Neural progenitor cell (in vitro differentiated cells): ENCODE measurements at regions not wholly inside any gene's neighbourhood (a gene's known extent, or its start where the extent isn't known, plus 50 kb on each side); places are given as distances from the start of the nearest gene placed in this dataset.

Experiments
- DNase-seq: peaks from one replicate; pipeline ENCODE4 v3.0.0-alpha.2; 2016; ENCODE audit warnings: low spot score
- H2AFZ ChIP-seq: fragments of 200-600 bp; sonication (generic); replicated peaks from 2 replicates; pipeline ENCODE4 v1.6.1; 2016; ENCODE audit warnings: antibody characterized with exemption
- H3F3A ChIP-seq: fragments of 200-600 bp; sonication (generic); 2 replicates; pipeline ENCODE4 v1.6.1; 2016; ENCODE audit warnings: antibody characterized with exemption, low read depth
- H3K27ac ChIP-seq: fragments of 200-600 bp; sonication (generic); 2 replicates; pipeline ENCODE4 v1.5.1; 2016; ENCODE audit warnings: mild to moderate bottlenecking
- H3K27me3 ChIP-seq: fragments of 200-600 bp; sonication (generic); 2 replicates; pipeline ENCODE4 v1.6.1; 2016; ENCODE audit warnings: mild to moderate bottlenecking, moderate library complexity
- H3K36me3 ChIP-seq: fragments of 200-600 bp; sonication (generic); 2 replicates; pipeline ENCODE4 v1.5.1; 2016
- H3K4me1 ChIP-seq: fragments of 200-600 bp; sonication (generic); 2 replicates; pipeline ENCODE4 v1.6.1; 2016; ENCODE audit warnings: mixed run types
- H3K4me2 ChIP-seq: fragments of 200-600 bp; sonication (generic); 2 replicates; pipeline ENCODE4 v1.6.1; 2016
- H3K4me3 ChIP-seq: fragments of 200-600 bp; sonication (generic); 2 replicates; pipeline ENCODE4 v1.5.1; 2016
- H3K79me2 ChIP-seq: fragments of 200-600 bp; sonication (generic); 2 replicates; pipeline ENCODE4 v1.6.1; 2016; ENCODE audit warnings: low read depth
- H3K9ac ChIP-seq: fragments of 200-600 bp; sonication (generic); 2 replicates; pipeline ENCODE4 v1.6.1; 2016
- H3K9me3 ChIP-seq: fragments of 200-600 bp; sonication (generic); 2 replicates; pipeline ENCODE4 v1.5.1; 2016; ENCODE audit warnings: low read depth
- H4K20me1 ChIP-seq: fragments of 200-600 bp; sonication (generic); 2 replicates; pipeline ENCODE4 v1.6.1; 2016; ENCODE audit warnings: low read depth
- H3K27ac Mint-ChIP-seq: 3 replicates; pipeline ENCODE4 v1.8.0; 2021; ENCODE audit warnings: mixed read lengths
- H3K27me3 Mint-ChIP-seq: 2 replicates; pipeline ENCODE4 v1.8.0; 2022; ENCODE audit warnings: low read depth, mild to moderate bottlenecking, inconsistent platforms, moderate library complexity, mixed read lengths; ENCODE audit not compliant: insufficient read depth
- H3K36me3 Mint-ChIP-seq: 3 replicates; pipeline ENCODE4 v1.8.0; 2021; ENCODE audit warnings: mixed read lengths
- H3K4me1 Mint-ChIP-seq: 3 replicates; pipeline ENCODE4 v1.8.0; 2021; ENCODE audit warnings: mixed read lengths
- H3K4me3 Mint-ChIP-seq: 3 replicates; pipeline ENCODE4 v1.8.0; 2021; ENCODE audit warnings: mild to moderate bottlenecking, moderate library complexity, mixed read lengths
- H3K9me3 Mint-ChIP-seq: 3 replicates; pipeline ENCODE4 v1.8.0; 2020; ENCODE audit warnings: mixed read lengths
- EZH2 ChIP-seq: fragments of 200-600 bp; sonication (generic); IDR thresholded peaks from 2 replicates; pipeline ENCODE4 v1.6.1; 2017; ENCODE audit warnings: antibody characterized with exemption, mild to moderate bottlenecking, moderate library complexity
- EZH2phosphoT487 ChIP-seq: fragments of 200-600 bp; sonication (generic); IDR thresholded peaks from 2 replicates; pipeline ENCODE4 v1.6.1; 2017; ENCODE audit warnings: antibody characterized with exemption
- TF ChIP-seq, protein P1 (sequence below): fragments of 200-600 bp; sonication (generic); IDR thresholded peaks from 2 replicates; pipeline ENCODE4 v1.5.1; 2017; ENCODE audit warnings: antibody characterized with exemption, mild to moderate bottlenecking

DNA sequence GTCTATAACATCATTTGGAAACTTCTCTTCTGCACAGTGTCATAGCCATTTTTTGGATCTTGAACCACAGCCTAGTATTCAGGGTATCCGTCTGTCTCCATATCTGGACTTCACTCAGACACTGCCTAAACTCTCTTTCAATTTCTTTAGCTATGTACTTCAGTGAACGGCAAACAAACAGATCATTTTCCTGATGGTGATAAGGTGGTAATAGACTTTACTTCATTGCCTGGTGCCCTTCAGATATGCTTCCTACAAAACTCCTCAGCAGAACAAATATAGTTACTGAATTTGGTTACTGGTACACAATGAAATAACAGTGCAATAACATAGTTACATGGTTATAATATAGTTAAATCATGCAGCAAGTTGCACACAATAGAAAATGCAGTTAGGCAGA is 348.2 kb downstream of the ZSWIM6 start:
- no peaks in the 10 kb centered on the region for H4K20me1 ChIP-seq
- no peak overlapping the region for H3K4me3 ChIP-seq
- Mint-ChIP-seq H3K36me3 (peaks cover 2% of the 10 kb centered on the region), H3K4me3 (no peak overlapping the region), H3K4me1 (peaks cover 16% of the 10 kb centered on the region), H3K9me3 (peaks cover 3% of the 10 kb centered on the region), H3K27me3 (no peaks in the 10 kb centered on the region), H3K27ac (no peak overlapping the region)
- no peak overlapping the region for H3K4me2 ChIP-seq
- no peaks in the 10 kb centered on the region for H3K9me3 ChIP-seq
- DNase-seq = no peak
- H3F3A ChIP-seq = no peaks in the 10 kb centered on the region
- H3K4me1 ChIP-seq = peaks cover 5% of the 10 kb centered on the region
- H3K27ac ChIP-seq = no peak overlapping the region
- H3K79me2 ChIP-seq = no peaks in the 10 kb centered on the region
- H3K36me3 ChIP-seq = no peaks in the 10 kb centered on the region
- TF ChIP-seq EZH2phosphoT487 (no peak), EZH2 (no peak)
- TF ChIP-seq, protein P1, sequence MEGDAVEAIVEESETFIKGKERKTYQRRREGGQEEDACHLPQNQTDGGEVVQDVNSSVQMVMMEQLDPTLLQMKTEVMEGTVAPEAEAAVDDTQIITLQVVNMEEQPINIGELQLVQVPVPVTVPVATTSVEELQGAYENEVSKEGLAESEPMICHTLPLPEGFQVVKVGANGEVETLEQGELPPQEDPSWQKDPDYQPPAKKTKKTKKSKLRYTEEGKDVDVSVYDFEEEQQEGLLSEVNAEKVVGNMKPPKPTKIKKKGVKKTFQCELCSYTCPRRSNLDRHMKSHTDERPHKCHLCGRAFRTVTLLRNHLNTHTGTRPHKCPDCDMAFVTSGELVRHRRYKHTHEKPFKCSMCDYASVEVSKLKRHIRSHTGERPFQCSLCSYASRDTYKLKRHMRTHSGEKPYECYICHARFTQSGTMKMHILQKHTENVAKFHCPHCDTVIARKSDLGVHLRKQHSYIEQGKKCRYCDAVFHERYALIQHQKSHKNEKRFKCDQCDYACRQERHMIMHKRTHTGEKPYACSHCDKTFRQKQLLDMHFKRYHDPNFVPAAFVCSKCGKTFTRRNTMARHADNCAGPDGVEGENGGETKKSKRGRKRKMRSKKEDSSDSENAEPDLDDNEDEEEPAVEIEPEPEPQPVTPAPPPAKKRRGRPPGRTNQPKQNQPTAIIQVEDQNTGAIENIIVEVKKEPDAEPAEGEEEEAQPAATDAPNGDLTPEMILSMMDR = no peak
- no peaks in the 10 kb centered on the region for H3K27me3 ChIP-seq
- no peak overlapping the region for H2AFZ ChIP-seq
- no peak overlapping the region for H3K9ac ChIP-seq

DNA sequence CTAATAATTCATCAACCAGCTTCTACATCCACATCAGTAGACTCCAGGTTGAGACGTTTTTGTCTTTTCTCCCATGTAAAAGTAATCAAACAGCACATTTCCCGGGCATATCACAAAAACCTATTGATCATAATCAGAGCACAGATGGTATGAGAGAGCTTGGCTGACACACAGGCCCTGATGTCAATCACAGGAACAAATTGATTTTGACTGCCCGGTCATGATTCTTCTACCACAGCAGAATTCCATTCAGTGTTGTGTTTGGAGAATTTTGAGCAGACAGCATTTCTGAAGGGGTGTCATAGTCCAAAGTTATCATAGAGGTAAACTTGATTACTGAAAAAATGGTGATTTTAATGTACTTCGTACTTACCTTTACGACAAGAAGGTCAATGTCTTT is 351.1 kb downstream of the ZSWIM6 start:
- no peaks in the 10 kb centered on the region for H3K4me1 ChIP-seq
- no peak overlapping the region for H3K4me3 ChIP-seq
- H3K9ac ChIP-seq = no peak overlapping the region
- H3K27ac ChIP-seq = no peak overlapping the region
- Mint-ChIP-seq H3K4me1 (peaks cover 17% of the 10 kb centered on the region), H3K9me3 (peaks cover 2% of the 10 kb centered on the region), H3K36me3 (peaks cover 2% of the 10 kb centered on the region), H3K27ac (no peak overlapping the region), H3K4me3 (no peak overlapping the region), H3K27me3 (no peaks in the 10 kb centered on the region)
- no peaks in the 10 kb centered on the region for H3K36me3 ChIP-seq
- no peak overlapping the region for H2AFZ ChIP-seq
- no peak for DNase-seq
- no peaks in the 10 kb centered on the region for H4K20me1 ChIP-seq
- H3F3A ChIP-seq = no peaks in the 10 kb centered on the region
- no peaks in the 10 kb centered on the region for H3K27me3 ChIP-seq
- H3K4me2 ChIP-seq = no peak overlapping the region
- H3K79me2 ChIP-seq = no peaks in the 10 kb centered on the region
- TF ChIP-seq EZH2 (no peak), EZH2phosphoT487 (no peak)
- TF ChIP-seq, protein P1 = no peak
- no peaks in the 10 kb centered on the region for H3K9me3 ChIP-seq

DNA sequence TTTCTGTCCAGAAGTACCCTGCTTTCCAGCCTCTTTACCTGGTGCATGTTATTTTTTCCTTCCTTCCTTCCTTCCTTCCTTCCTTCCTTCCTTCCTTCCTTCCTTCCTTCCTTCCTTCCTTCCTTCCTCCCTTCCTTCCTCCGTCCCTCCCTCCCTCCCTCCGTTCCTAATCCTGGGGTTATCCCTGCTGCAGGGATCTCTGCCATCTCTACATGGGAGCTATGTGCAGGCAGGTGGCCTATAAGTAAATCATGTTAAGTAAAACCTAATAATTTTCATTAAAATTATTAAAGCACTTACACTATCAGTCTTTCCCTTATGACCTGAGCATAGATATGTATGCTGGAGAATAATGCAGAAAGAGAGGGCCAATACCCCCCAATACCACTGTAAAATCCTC is 351.9 kb downstream of the ZSWIM6 start:
- H3K79me2 ChIP-seq = no peaks in the 10 kb centered on the region
- TF ChIP-seq, protein P1 = no peak
- TF ChIP-seq EZH2phosphoT487 (no peak), EZH2 (no peak)
- DNase-seq = no peak
- peaks cover 17% of the 10 kb centered on the region for H3K4me1 Mint-ChIP-seq
- H3K4me3 Mint-ChIP-seq = no peak overlapping the region
- H3K27me3 Mint-ChIP-seq = no peaks in the 10 kb centered on the region
- no peaks in the 10 kb centered on the region for H3K9me3 Mint-ChIP-seq
- H3F3A ChIP-seq = no peaks in the 10 kb centered on the region
- no peaks in the 10 kb centered on the region for H3K36me3 ChIP-seq
- no peak overlapping the region for H3K9ac ChIP-seq
- no peaks in the 10 kb centered on the region for H4K20me1 ChIP-seq
- H3K9me3 ChIP-seq = no peaks in the 10 kb centered on the region
- no peak overlapping the region for H3K27ac Mint-ChIP-seq
- H2AFZ ChIP-seq = no peak overlapping the region
- no peak overlapping the region for H3K27ac ChIP-seq
- H3K4me3 ChIP-seq = no peak overlapping the region
- peaks cover 2% of the 10 kb centered on the region for H3K36me3 Mint-ChIP-seq
- H3K27me3 ChIP-seq = no peaks in the 10 kb centered on the region
- H3K4me1 ChIP-seq = no peaks in the 10 kb centered on the region
- no peak overlapping the region for H3K4me2 ChIP-seq
